OCI-LY7 (cell line): ENCODE measurements at regions not wholly inside any gene's neighbourhood (a gene's known extent, or its start where the extent isn't known, plus 50 kb on each side); places are given as distances from the start of the nearest gene placed in this dataset.

ENCODE experiments used
- BruUV-seq: library from RNA; stranded (reverse); fragments of 400-500 nt; replicated peaks from 2 replicates; lab custom pipeline; 2021; lab: Mats Ljungman, UMichigan
- CTCF ChIA-PET: fragments of 300-600 bp; sonication (Branson Sonifier 250); formaldehyde crosslinking; loops from one replicate; lab custom pipeline; 2022; ENCODE audit warnings: antibody characterized with exemption; ENCODE audit not compliant: unreplicated experiment; lab: Charles Lee
- POLR2A ChIA-PET: fragments of 300-600 bp; sonication (Branson Sonifier 250); formaldehyde crosslinking; loops from one replicate; lab custom pipeline; 2022; ENCODE audit warnings: antibody characterized with exemption; lab: Charles Lee
- DNase-seq: peaks from one replicate; pipeline ENCODE4 v3.0.0-alpha.2; 2015; ENCODE audit warnings: low spot score
- H2AFZ ChIP-seq: fragments of 200-600 bp; sonication (generic), shearing (Covaris generic); 2 replicates; pipeline ENCODE4 v1.6.1; 2014; ENCODE audit warnings: mild to moderate bottlenecking, antibody characterized with exemption, low read length, moderate library complexity
- H3K27ac ChIP-seq: fragments of 200-600 bp; sonication (generic); 2 replicates; pipeline ENCODE4 v1.5.1; 2014; ENCODE audit warnings: mixed run types, low read depth, mild to moderate bottlenecking, moderate library complexity, low read length, inconsistent platforms; ENCODE audit not compliant: poor library complexity, severe bottlenecking
- H3K36me3 ChIP-seq: fragments of 200-600 bp; sonication (generic); 2 replicates; pipeline ENCODE4 v1.6.1; 2014; ENCODE audit warnings: mild to moderate bottlenecking, antibody characterized with exemption, low read length, moderate library complexity, mixed read lengths; ENCODE audit not compliant: insufficient read depth
- H3K4me1 ChIP-seq: fragments of 200-600 bp; sonication (generic); 2 replicates; pipeline ENCODE4 v1.5.1; 2014; ENCODE audit warnings: mild to moderate bottlenecking, low read length; ENCODE audit not compliant: insufficient read depth, poor library complexity, severe bottlenecking
- H3K4me2 ChIP-seq: fragments of 200-600 bp; sonication (generic); 2 replicates; pipeline ENCODE4 v1.6.1; 2014; ENCODE audit warnings: mild to moderate bottlenecking, low read length
- H3K4me3 ChIP-seq: fragments of 200-600 bp; sonication (generic); 2 replicates; pipeline ENCODE4 v1.5.1; 2014; ENCODE audit warnings: mild to moderate bottlenecking, low read depth, low read length; ENCODE audit not compliant: poor library complexity, severe bottlenecking
- H3K79me2 ChIP-seq: fragments of 200-600 bp; sonication (generic); 2 replicates; pipeline ENCODE4 v1.6.1; 2016; ENCODE audit warnings: low read depth, mild to moderate bottlenecking, low read length, moderate library complexity, mixed read lengths; ENCODE audit not compliant: insufficient read depth
- H3K9me2 ChIP-seq: fragments of 200-600 bp; sonication (generic); 2 replicates; pipeline ENCODE4 v1.6.1; 2016; ENCODE audit warnings: mild to moderate bottlenecking, low read length, mixed read lengths; ENCODE audit not compliant: insufficient read depth
- H3K9me3 ChIP-seq: fragments of 200-600 bp; sonication (generic); 2 replicates; pipeline ENCODE4 v1.6.1; 2014; ENCODE audit warnings: mild to moderate bottlenecking, mixed run types, low read length, mixed read lengths
- H4K20me1 ChIP-seq: fragments of 200-600 bp; sonication (generic); 2 replicates; pipeline ENCODE4 v1.6.1; 2014; ENCODE audit warnings: mild to moderate bottlenecking, antibody characterized with exemption, low read length, moderate library complexity, mixed read lengths; ENCODE audit not compliant: insufficient read depth
- EZH2phosphoT487 ChIP-seq: fragments of 200-600 bp; sonication (generic); IDR thresholded peaks from 2 replicates; pipeline ENCODE4 v1.6.1; 2018; ENCODE audit warnings: low read depth, borderline replicate concordance, mild to moderate bottlenecking, mixed run types, antibody characterized with exemption, low read length, moderate library complexity, mixed read lengths
- intact Hi-C: fragments of 100-400 bp; cut with micrococcal nuclease; formaldehyde crosslinking; loops from one replicate; pipeline ENCODE4 v1.10.0; 2022; ENCODE audit not compliant: unreplicated experiment
- TF ChIP-seq, protein P1 (sequence below): fragments of 200-600 bp; sonication (generic); conservative IDR thresholded peaks from 2 replicates; pipeline ENCODE4 v1.5.1; 2014; ENCODE audit warnings: mild to moderate bottlenecking, antibody characterized with exemption, low read length, moderate library complexity, mixed read lengths

DNA sequence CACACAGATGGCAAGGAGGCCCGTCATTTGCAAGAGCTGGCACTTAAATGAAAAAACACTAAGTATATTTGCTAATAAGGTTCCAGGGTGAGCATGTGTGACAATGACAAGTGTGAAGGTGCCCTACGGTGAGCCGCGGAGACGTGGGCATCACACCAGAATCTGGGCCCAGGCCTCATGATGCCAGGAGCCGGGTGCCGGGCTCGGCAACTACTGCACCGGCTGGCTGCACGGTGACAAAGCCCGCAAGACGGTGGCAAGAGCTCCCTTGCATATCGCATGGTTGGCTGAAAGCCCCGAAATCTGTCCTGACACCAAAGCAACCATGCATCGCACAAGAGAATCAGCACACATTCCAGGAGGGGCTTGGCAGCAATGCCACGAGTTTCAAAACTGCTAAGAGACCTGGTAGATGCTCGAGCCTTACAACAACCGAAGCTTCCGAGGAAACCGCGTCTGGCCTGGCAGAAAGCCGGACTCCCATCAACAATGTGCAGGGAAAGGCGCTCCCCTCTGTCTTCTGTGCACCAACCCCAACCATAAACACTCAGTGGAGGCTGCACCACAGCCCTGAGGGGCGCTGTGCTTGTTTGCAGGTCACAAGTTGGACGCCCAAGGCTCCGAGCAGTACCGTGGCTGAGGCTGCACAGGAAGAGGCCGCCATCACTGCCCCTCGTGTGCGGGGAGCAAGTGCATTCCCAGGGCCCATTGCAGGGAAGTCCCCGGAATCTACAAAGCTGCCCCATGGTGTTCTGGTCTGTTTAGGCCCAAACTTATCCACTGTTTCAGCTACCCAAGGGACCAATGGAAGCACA is 339.7 kb downstream of the CTTN start:
- BruUV-seq, result no TSS peak
- H4K20me1 ChIP-seq, result no peaks in the 10 kb centered on the region
- H3K4me3 ChIP-seq, result no peak overlapping the region
- CTCF ChIA-PET, result no interaction called here
- no peaks in the 10 kb centered on the region for H3K9me3 ChIP-seq
- intact Hi-C loops, result no loop called here
- TF ChIP-seq EZH2phosphoT487, result no peak
- TF ChIP-seq, protein P1, sequence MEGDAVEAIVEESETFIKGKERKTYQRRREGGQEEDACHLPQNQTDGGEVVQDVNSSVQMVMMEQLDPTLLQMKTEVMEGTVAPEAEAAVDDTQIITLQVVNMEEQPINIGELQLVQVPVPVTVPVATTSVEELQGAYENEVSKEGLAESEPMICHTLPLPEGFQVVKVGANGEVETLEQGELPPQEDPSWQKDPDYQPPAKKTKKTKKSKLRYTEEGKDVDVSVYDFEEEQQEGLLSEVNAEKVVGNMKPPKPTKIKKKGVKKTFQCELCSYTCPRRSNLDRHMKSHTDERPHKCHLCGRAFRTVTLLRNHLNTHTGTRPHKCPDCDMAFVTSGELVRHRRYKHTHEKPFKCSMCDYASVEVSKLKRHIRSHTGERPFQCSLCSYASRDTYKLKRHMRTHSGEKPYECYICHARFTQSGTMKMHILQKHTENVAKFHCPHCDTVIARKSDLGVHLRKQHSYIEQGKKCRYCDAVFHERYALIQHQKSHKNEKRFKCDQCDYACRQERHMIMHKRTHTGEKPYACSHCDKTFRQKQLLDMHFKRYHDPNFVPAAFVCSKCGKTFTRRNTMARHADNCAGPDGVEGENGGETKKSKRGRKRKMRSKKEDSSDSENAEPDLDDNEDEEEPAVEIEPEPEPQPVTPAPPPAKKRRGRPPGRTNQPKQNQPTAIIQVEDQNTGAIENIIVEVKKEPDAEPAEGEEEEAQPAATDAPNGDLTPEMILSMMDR, result no peak
- H3K79me2 ChIP-seq, result no peaks in the 10 kb centered on the region
- POLR2A ChIA-PET, result no interaction called here
- no peak overlapping the region for H3K27ac ChIP-seq
- H3K36me3 ChIP-seq, result no peaks in the 10 kb centered on the region
- DNase-seq, result no peak
- H3K9me2 ChIP-seq, result no peaks in the 10 kb centered on the region
- H3K4me2 ChIP-seq, result no peak overlapping the region
- no peaks in the 10 kb centered on the region for H3K4me1 ChIP-seq
- no peak overlapping the region for H2AFZ ChIP-seq

DNA sequence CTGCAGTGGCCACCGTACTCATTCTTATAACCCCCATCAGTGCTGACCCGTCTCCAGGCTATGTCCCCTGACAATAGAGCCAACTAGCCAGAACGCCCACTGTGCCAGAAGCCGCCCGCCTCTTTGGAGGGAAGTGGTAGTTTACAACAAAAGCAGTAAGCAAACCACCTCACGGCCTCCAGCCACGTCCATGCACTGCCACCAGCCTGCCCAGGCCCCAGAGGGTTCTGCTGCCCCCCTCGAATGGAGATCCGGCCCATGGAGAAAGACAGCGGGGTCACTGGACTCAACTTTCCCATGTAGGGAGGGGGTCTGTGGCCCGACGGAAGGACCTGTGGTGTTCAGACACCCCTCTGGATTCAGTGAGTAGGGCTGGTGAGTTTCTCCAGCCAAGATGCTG is 340.3 kb downstream of the CTTN start:
- POLR2A ChIA-PET, result no interaction called here
- Histone ChIP-seq H3K36me3 (no peaks in the 10 kb centered on the region), H3K9me2 (no peaks in the 10 kb centered on the region), H3K4me2 (no peak overlapping the region), H3K27ac (no peak overlapping the region), H3K4me1 (no peaks in the 10 kb centered on the region), H3K4me3 (no peak overlapping the region), H3K9me3 (no peaks in the 10 kb centered on the region), H2AFZ (no peak overlapping the region), H4K20me1 (no peaks in the 10 kb centered on the region), H3K79me2 (no peaks in the 10 kb centered on the region)
- CTCF ChIA-PET, result no interaction called here
- no peak for DNase-seq
- intact Hi-C loops, result no loop called here
- TF ChIP-seq EZH2phosphoT487, result no peak
- TF ChIP-seq, protein P1, result no peak
- no TSS peak for BruUV-seq

- Histone ChIP-seq H2AFZ (no peak overlapping the region), H3K9me2 (no peaks in the 10 kb centered on the region), H4K20me1 (no peaks in the 10 kb centered on the region), H3K27ac (no peak overlapping the region), H3K4me3 (no peak overlapping the region), H3K36me3 (no peaks in the 10 kb centered on the region), H3K4me1 (no peaks in the 10 kb centered on the region), H3K9me3 (no peaks in the 10 kb centered on the region), H3K79me2 (no peaks in the 10 kb centered on the region), H3K4me2 (no peak overlapping the region)
- ChIA-PET CTCF (no interaction called here), POLR2A (no interaction called here)
- DNase-seq, result no peak
- TF ChIP-seq, protein P1, result no peak
- TF ChIP-seq EZH2phosphoT487, result no peak
- intact Hi-C loops, result no loop called here
- no TSS peak for BruUV-seq
These were observed 340.8 kb downstream of the CTTN start for GRCh38 chr11:70739091-70739490.
